Ishikawa (cell line): ENCODE measurements at regions not wholly inside any gene's neighbourhood (a gene's known extent, or its start where the extent isn't known, plus 50 kb on each side); places are given as distances from the start of the nearest gene placed in this dataset.

Experiments used
- CEBPB ChIP-seq: IDR thresholded peaks from 2 replicates; pipeline ENCODE4 v1.6.1; 2012
- TAF1 ChIP-seq: IDR thresholded peaks from 2 replicates; pipeline ENCODE4 v1.6.1; 2012; ENCODE audit warnings: low read depth, mild to moderate bottlenecking
- TF ChIP-seq, protein P1 (sequence below): IDR thresholded peaks from 2 replicates; pipeline ENCODE4 v1.6.1; 2012

DNA sequence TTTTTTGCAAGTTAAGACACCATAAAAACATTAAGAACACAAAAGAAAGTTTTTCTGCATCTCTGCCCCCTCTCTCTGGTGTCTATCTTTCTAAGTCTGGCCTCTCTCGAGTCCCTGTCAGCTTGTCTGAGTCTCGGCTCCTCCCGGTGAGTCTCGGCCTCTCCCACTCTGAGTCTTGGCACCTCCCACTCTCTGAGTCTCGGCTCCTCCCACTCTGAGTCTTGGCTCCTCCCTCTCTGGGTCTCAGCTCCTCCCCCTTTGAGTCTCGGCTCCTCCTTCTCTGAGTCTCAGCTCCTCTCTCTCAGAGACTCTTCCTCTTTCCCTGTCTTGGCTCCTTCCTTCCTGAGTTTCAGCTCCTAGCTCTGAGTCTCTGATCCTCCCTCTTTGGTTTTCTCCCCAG is 72.5 kb upstream of the AMPD3 start:
- no peak for TF ChIP-seq CEBPB
- TF ChIP-seq TAF1 = no peak
- TF ChIP-seq, protein P1, sequence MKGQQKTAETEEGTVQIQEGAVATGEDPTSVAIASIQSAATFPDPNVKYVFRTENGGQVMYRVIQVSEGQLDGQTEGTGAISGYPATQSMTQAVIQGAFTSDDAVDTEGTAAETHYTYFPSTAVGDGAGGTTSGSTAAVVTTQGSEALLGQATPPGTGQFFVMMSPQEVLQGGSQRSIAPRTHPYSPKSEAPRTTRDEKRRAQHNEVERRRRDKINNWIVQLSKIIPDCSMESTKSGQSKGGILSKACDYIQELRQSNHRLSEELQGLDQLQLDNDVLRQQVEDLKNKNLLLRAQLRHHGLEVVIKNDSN = no peak
